GM12891 (cell line): ENCODE measurements at regions not wholly inside any gene's neighbourhood (a gene's known extent, or its start where the extent isn't known, plus 50 kb on each side); places are given as distances from the start of the nearest gene placed in this dataset.

Source experiments
- PAX5 ChIP-seq: IDR thresholded peaks from 2 replicates; pipeline ENCODE4 v1.6.1; 2011; ENCODE audit warnings: low read length, moderate library complexity, mild to moderate bottlenecking; ENCODE audit not compliant: insufficient read depth, severe bottlenecking
- POLR2A ChIP-seq: IDR thresholded peaks from 2 replicates; pipeline ENCODE4 v1.6.1; 2011; ENCODE audit warnings: low read depth, low read length, control low read depth
- POLR2AphosphoS5 ChIP-seq: IDR thresholded peaks from 2 replicates; pipeline ENCODE4 v1.6.1; 2011; ENCODE audit warnings: low read depth, low read length, control low read depth
- POU2F2 ChIP-seq: IDR thresholded peaks from 2 replicates; pipeline ENCODE4 v1.6.1; 2011; ENCODE audit warnings: low read depth, mild to moderate bottlenecking, control low read depth, low read length, moderate library complexity
- SPI1 ChIP-seq: IDR thresholded peaks from 2 replicates; pipeline ENCODE4 v1.6.1; 2011; ENCODE audit warnings: low read depth, low read length, control low read depth
- TAF1 ChIP-seq: IDR thresholded peaks from 2 replicates; pipeline ENCODE4 v1.6.1; 2011; ENCODE audit warnings: low read depth, low read length, control low read depth

- TF ChIP-seq POLR2A (no peak), TAF1 (no peak), POLR2AphosphoS5 (no peak), PAX5 (no peak), POU2F2 (no peak), SPI1 (no peak)
Measured at GRCh38 chr18:59983506-59983905, 83.7 kb downstream of the PMAIP1 start.
